IMR-90 (cell line): ENCODE measurements at regions not wholly inside any gene's neighbourhood (a gene's known extent, or its start where the extent isn't known, plus 50 kb on each side); places are given as distances from the start of the nearest gene placed in this dataset.

ENCODE experiments used
- ATAC-seq: fragments of 200-7000 bp; cut with Tn5 transposase; 2 replicates; pipeline ENCODE4 v1.9.1; 2020; ENCODE audit warnings: low read depth, mild to moderate bottlenecking, moderate library complexity
- BruUV-seq: library from RNA; stranded (reverse); fragments of 400-500 nt; replicated peaks from 2 replicates; lab custom pipeline; 2021; lab: Mats Ljungman, UMichigan
- CTCF ChIA-PET: fragments of 300-600 bp; formaldehyde crosslinking; extraction: SDS; loops from one replicate; lab custom pipeline; 2021; ENCODE audit warnings: antibody characterized with exemption; lab: Yijun Ruan, JAX
- POLR2A ChIA-PET: fragments of 300-600 bp; sonication (Branson Sonifier 250); formaldehyde crosslinking; loops from one replicate; lab custom pipeline; 2022; ENCODE audit warnings: antibody characterized with exemption; ENCODE audit not compliant: unreplicated experiment; lab: Charles Lee
- DNase-seq: peaks from one replicate; pipeline ENCODE4 v3.0.0; 2013
- H2AFZ ChIP-seq: replicated peaks from 2 replicates; pipeline ENCODE3; 2013; ENCODE audit warnings: low read length, mild to moderate bottlenecking; ENCODE audit not compliant: poor library complexity
- H2AK5ac ChIP-seq: 2 replicates; pipeline ENCODE4 v1.6.1; 2013; ENCODE audit warnings: low read depth, low read length, inconsistent platforms
- H2AK9ac ChIP-seq: replicated peaks from 2 replicates; pipeline ENCODE3; 2013; ENCODE audit warnings: mild to moderate bottlenecking, low read depth, low read length, moderate library complexity; ENCODE audit not compliant: poor library complexity
- H2BK120ac ChIP-seq: 2 replicates; pipeline ENCODE4 v1.6.1; 2013; ENCODE audit warnings: low read depth, low read length, inconsistent platforms
- H2BK15ac ChIP-seq: 3 replicates; pipeline ENCODE4 v1.6.1; 2013; ENCODE audit warnings: low read depth, low read length, inconsistent platforms
- H2BK20ac ChIP-seq: 2 replicates; pipeline ENCODE4 v1.6.1; 2013; ENCODE audit warnings: low read depth, mild to moderate bottlenecking, inconsistent platforms, low read length, moderate library complexity
- H2BK5ac ChIP-seq: 2 replicates; pipeline ENCODE4 v1.6.1; 2013; ENCODE audit warnings: mild to moderate bottlenecking, low read depth, low read length, inconsistent platforms; ENCODE audit not compliant: poor library complexity, severe bottlenecking
- H3K14ac ChIP-seq: replicated peaks from 2 replicates; pipeline ENCODE4 v1.6.1; 2013; ENCODE audit warnings: low read depth, low read length, inconsistent platforms
- H3K18ac ChIP-seq: 2 replicates; pipeline ENCODE4 v1.6.1; 2013; ENCODE audit warnings: low read depth, low read length, control low read depth
- H3K23ac ChIP-seq: 2 replicates; pipeline ENCODE4 v1.6.1; 2013; ENCODE audit warnings: low read depth, low read length, inconsistent platforms
- H3K27ac ChIP-seq: 2 replicates; pipeline ENCODE4 v1.5.1; 2013; ENCODE audit warnings: mild to moderate bottlenecking, control low read depth, low read length; ENCODE audit not compliant: insufficient read depth
- H3K27me3 ChIP-seq: 2 replicates; pipeline ENCODE4 v1.6.1; 2013; ENCODE audit warnings: low read length; ENCODE audit not compliant: control insufficient read depth, insufficient read depth
- H3K36me3 ChIP-seq: 2 replicates; pipeline ENCODE4 v1.6.1; 2013; ENCODE audit warnings: low read length, mixed read lengths; ENCODE audit not compliant: control insufficient read depth, insufficient read depth
- H3K4ac ChIP-seq: 2 replicates; pipeline ENCODE4 v1.6.1; 2013; ENCODE audit warnings: low read depth, low read length, inconsistent platforms
- H3K4me1 ChIP-seq: 2 replicates; pipeline ENCODE4 v1.6.1; 2013; ENCODE audit warnings: low read length, mixed read lengths; ENCODE audit not compliant: control insufficient read depth, insufficient read depth
- H3K4me2 ChIP-seq: 2 replicates; pipeline ENCODE4 v1.6.1; 2013; ENCODE audit warnings: low read depth, mild to moderate bottlenecking, control low read depth, low read length, moderate library complexity
- H3K4me3 ChIP-seq: 2 replicates; pipeline ENCODE4 v1.5.1; 2013; ENCODE audit warnings: low read depth, mild to moderate bottlenecking, control low read depth, low read length, moderate library complexity; ENCODE audit not compliant: insufficient read depth
- H3K56ac ChIP-seq: 2 replicates; pipeline ENCODE4 v1.6.1; 2013; ENCODE audit warnings: low read length, inconsistent platforms; ENCODE audit not compliant: insufficient read depth; ENCODE audit errors: extremely low read depth
- H3K79me1 ChIP-seq, 2 experiments: 2 replicates each; pipeline ENCODE4 v1.6.1; 2013; ENCODE audit warnings: low read length in 2 of 2, inconsistent platforms in 1 of 2, low read depth in 1 of 2
- H3K9ac ChIP-seq: 2 replicates; pipeline ENCODE4 v1.6.1; 2013; ENCODE audit warnings: low read depth, low read length, control low read depth
- H3K9me1 ChIP-seq: 2 replicates; pipeline ENCODE4 v1.6.1; 2013; ENCODE audit warnings: low read length, inconsistent platforms; ENCODE audit not compliant: insufficient read depth
- H3K9me3 ChIP-seq: 2 replicates; pipeline ENCODE4 v1.6.1; 2013; ENCODE audit warnings: low read length; ENCODE audit not compliant: control insufficient read depth, insufficient read depth
- H4K20me1 ChIP-seq: 2 replicates; pipeline ENCODE4 v1.6.1; 2013; ENCODE audit warnings: low read length, inconsistent platforms; ENCODE audit not compliant: insufficient read depth
- H4K5ac ChIP-seq: 2 replicates; pipeline ENCODE4 v1.6.1; 2013; ENCODE audit warnings: mild to moderate bottlenecking, low read depth, low read length, control low read depth
- H4K8ac ChIP-seq, 2 experiments: 2 replicates each; pipeline ENCODE4 v1.6.1; 2013; ENCODE audit warnings: low read depth in 2 of 2, low read length in 2 of 2, control low read depth in 1 of 2, inconsistent platforms in 1 of 2
- H4K91ac ChIP-seq: 2 replicates; pipeline ENCODE4 v1.6.1; 2013; ENCODE audit warnings: low read depth, low read length, inconsistent platforms; ENCODE audit not compliant: insufficient read depth
- CEBPB ChIP-seq: IDR thresholded peaks from 2 replicates; pipeline ENCODE4 v1.6.1; 2012; ENCODE audit warnings: low read depth, low read length, improper control_type of control experiment
- CTCF ChIP-seq: conservative IDR thresholded peaks from 2 replicates; pipeline ENCODE4 v1.5.1; 2012; ENCODE audit warnings: mild to moderate bottlenecking, low read depth, low read length, improper control_type of control experiment
- MAZ ChIP-seq: IDR thresholded peaks from 2 replicates; pipeline ENCODE4 v1.6.1; 2012; ENCODE audit warnings: low read depth, mild to moderate bottlenecking, low read length, improper control_type of control experiment, moderate library complexity, borderline replicate concordance
- MXI1 ChIP-seq: IDR thresholded peaks from 2 replicates; pipeline ENCODE4 v1.6.1; 2012; ENCODE audit warnings: low read depth, mild to moderate bottlenecking, low read length, moderate library complexity, borderline replicate concordance
- NFE2L2 ChIP-seq: fragments of 150-350 bp; IDR thresholded peaks from 2 replicates; pipeline ENCODE4 v1.6.1; 2016; ENCODE audit warnings: low read depth, mild to moderate bottlenecking, low read length
- POLR2A ChIP-seq: IDR thresholded peaks from 2 replicates; pipeline ENCODE4 v1.6.1; 2012; ENCODE audit warnings: mild to moderate bottlenecking, low read depth, low read length
- RFX5 ChIP-seq: IDR thresholded peaks from 2 replicates; pipeline ENCODE4 v1.8.0; 2012; ENCODE audit warnings: low read depth, mild to moderate bottlenecking, low read length, moderate library complexity
- USF2 ChIP-seq: fragments of 150-350 bp; IDR thresholded peaks from 2 replicates; pipeline ENCODE4 v1.6.1; 2017; ENCODE audit warnings: mild to moderate bottlenecking, antibody characterized with exemption, low read length, low read depth
- WGBS, 2 experiments: methylation state at CpG; one replicate each; pipeline versions ENCODE4 v1.1.5 to v1.1.7; 2013; ENCODE audit warnings: missing lambda C conversion rate in 2 of 2; ENCODE audit not compliant: insufficient read length in 1 of 2; ENCODE audit errors: extremely low coverage in 2 of 2; 5-methylcytosine and 5-hydroxymethylcytosine counted together
- dilution Hi-C: fragments of 300-500 bp; cut with HindIII; formaldehyde crosslinking; loops from one replicate; pipeline ENCODE4 v1.14.3; 2018; ENCODE audit warnings: low sequenced_read_pairs; ENCODE audit not compliant: unreplicated experiment
- in situ Hi-C: fragments of 300-500 bp; cut with MboI; formaldehyde crosslinking; loops from 3 replicates; pipeline ENCODE4 v1.14.3; 2019; ENCODE audit warnings: low sequenced_read_pairs, inconsistent platforms, mixed read lengths
- intact Hi-C: fragments of 100-400 bp; cut with micrococcal nuclease; formaldehyde crosslinking; loops from 2 replicates; pipeline ENCODE4 v1.10.0; 2022

GRCh38 chr4:145252190-145252589, 71.8 kb upstream of the OTUD4 start:
- Histone ChIP-seq H3K4me3 (no peak overlapping the region), H4K91ac (no peak overlapping the region), H2AK9ac (no peak overlapping the region), H2BK15ac (no peak overlapping the region), H4K5ac (no peak overlapping the region), H2BK120ac (no peak overlapping the region), H3K4me1 (no peaks in the 10 kb centered on the region), H2BK5ac (no peak overlapping the region), H3K9me1 (no peaks in the 10 kb centered on the region), H3K4me2 (no peak overlapping the region), H4K8ac (no peak overlapping the region), H3K36me3 (no peaks in the 10 kb centered on the region), H3K9ac (no peak overlapping the region), H2BK20ac (no peak overlapping the region), H3K56ac (no peak overlapping the region), H3K14ac (no peak overlapping the region), H3K27ac (no peak overlapping the region), H3K4ac (no peak overlapping the region), H3K79me1 (no peaks in the 10 kb centered on the region), H3K23ac (no peak overlapping the region), H3K9me3 (no peaks in the 10 kb centered on the region), H2AK5ac (no peak overlapping the region), H2AFZ (no peak overlapping the region), H4K20me1 (no peaks in the 10 kb centered on the region), H3K18ac (no peak overlapping the region), H3K27me3 (peaks cover 11% of the 10 kb centered on the region)
- dilution Hi-C loops (no loop called here), intact Hi-C loops (no loop called here), in situ Hi-C loops (no loop called here)
- no peak for ATAC-seq
- BruUV-seq = no TSS peak
- ChIA-PET POLR2A (no interaction called here), CTCF (no interaction called here)
- TF ChIP-seq MAZ (no peak), POLR2A (no peak), CTCF (no peak), MXI1 (no peak), USF2 (no peak), CEBPB (no peak), RFX5 (no peak), NFE2L2 (no peak)
- no peak for DNase-seq
- no CpG with 5 or more reads among the region's 1 CpG for WGBS, 2 experiments
